Esophagus muscularis mucosa (tissue), 3 donors: ENCODE measurements at regions not wholly inside any gene's neighbourhood (a gene's known extent, or its start where the extent isn't known, plus 50 kb on each side); places are given as distances from the start of the nearest gene placed in this dataset.

ENCODE experiments used
- CTCF ChIP-seq, 3 experiments: fragments of 200-600 bp in 2 of 3; fragments of 450-650 bp in 1 of 3; sonication (generic) in 2 of 3; IDR thresholded peaks; one replicate each; pipeline ENCODE4 v1.5.1; 2017 to 2019; ENCODE audit warnings: antibody characterized with exemption in 3 of 3, mild to moderate bottlenecking in 2 of 3, moderate library complexity in 1 of 3
- POLR2AphosphoS5 ChIP-seq, 2 donors: sonication (generic); formaldehyde crosslinking; IDR thresholded peaks; one replicate each; pipeline ENCODE4 v1.6.1; 2017; ENCODE audit warnings: antibody characterized with exemption in 2 of 2

GRCh38 chr17:72399023-72399607 lies 278.3 kb downstream of the SOX9 start:
- TF ChIP-seq POLR2AphosphoS5 (IDR thresholded peaks at IDR 0.05), result no peak
- no peak for TF ChIP-seq CTCF (IDR thresholded peaks at IDR 0.05)
